ENCODE measurements at regions not wholly inside any gene's neighbourhood (a gene's known extent, or its start where the extent isn't known, plus 50 kb on each side); places are given as distances from the start of the nearest gene placed in this dataset.

GRCh38 chr11:36741515-36741914, 143.5 kb upstream of the RAG2 start:
- no peak for TF ChIP-seq POLR2A (IDR thresholded peaks at IDR 0.05; ENCODE audit: low read length)
- TF ChIP-seq GATA1 (IDR thresholded peaks at IDR 0.05; ENCODE audit: low read depth, low read length), result no peak
